ENCODE measurements at regions not wholly inside any gene's neighbourhood (a gene's known extent, or its start where the extent isn't known, plus 50 kb on each side); places are given as distances from the start of the nearest gene placed in this dataset.

- no peak for TF ChIP-seq CTCF (IDR thresholded peaks at IDR 0.05; ENCODE audit: extremely low read depth, low read depth, low read length)
- DNase-seq (ENCODE audit: insufficient read length, low spot score, missing footprints), result no peak
- no peaks in the 10 kb centered on the region for H3K4me1 ChIP-seq (ENCODE audit: insufficient read depth, low read length)
- H4K20me1 ChIP-seq (ENCODE audit: insufficient read depth, low read length), result no peaks in the 10 kb centered on the region
- no peaks in the 10 kb centered on the region for H3K36me3 ChIP-seq (ENCODE audit: insufficient read depth, low read length)
- no peak overlapping the region for H3K27ac ChIP-seq (ENCODE audit: low read depth, low read length)
- H3K4me2 ChIP-seq (ENCODE audit: insufficient read depth, low read length), result no peak overlapping the region
- H3K79me2 ChIP-seq (ENCODE audit: insufficient read depth, low read length), result no peaks in the 10 kb centered on the region
- no peaks in the 10 kb centered on the region for H3K9me3 ChIP-seq (ENCODE audit: low read depth, low read length)
- no peak overlapping the region for H2AFZ ChIP-seq (ENCODE audit: low read length)
- no peaks in the 10 kb centered on the region for H3K27me3 ChIP-seq (ENCODE audit: insufficient read depth, low read length)
- no peak overlapping the region for H3K4me3 ChIP-seq (ENCODE audit: insufficient read depth, low read length)
Measured at GRCh38 chr11:112776834-112777233, 184.4 kb upstream of the NCAM1 start.

GRCh38 chr11:112777283-112777751, 183.9 kb upstream of the NCAM1 start:
- no peak for TF ChIP-seq CTCF (IDR thresholded peaks at IDR 0.05; ENCODE audit: extremely low read depth, low read depth, low read length)
- H3K79me2 ChIP-seq (ENCODE audit: insufficient read depth, low read length), result no peaks in the 10 kb centered on the region
- H3K4me3 ChIP-seq (ENCODE audit: insufficient read depth, low read length), result no peak overlapping the region
- no peak overlapping the region for H2AFZ ChIP-seq (ENCODE audit: low read length)
- H4K20me1 ChIP-seq (ENCODE audit: insufficient read depth, low read length), result no peaks in the 10 kb centered on the region
- no peaks in the 10 kb centered on the region for H3K4me1 ChIP-seq (ENCODE audit: insufficient read depth, low read length)
- H3K27me3 ChIP-seq (ENCODE audit: insufficient read depth, low read length), result no peaks in the 10 kb centered on the region
- H3K36me3 ChIP-seq (ENCODE audit: insufficient read depth, low read length), result no peaks in the 10 kb centered on the region
- DNase-seq (ENCODE audit: insufficient read length, low spot score, missing footprints), result no peak
- no peak overlapping the region for H3K4me2 ChIP-seq (ENCODE audit: insufficient read depth, low read length)
- H3K27ac ChIP-seq (ENCODE audit: low read depth, low read length), result no peak overlapping the region
- no peaks in the 10 kb centered on the region for H3K9me3 ChIP-seq (ENCODE audit: low read depth, low read length)

- Histone ChIP-seq H2AFZ (ENCODE audit: low read length) (no peak overlapping the region), H3K9me3 (ENCODE audit: low read depth, low read length) (no peaks in the 10 kb centered on the region), H3K4me2 (ENCODE audit: insufficient read depth, low read length) (no peak overlapping the region), H3K4me3 (ENCODE audit: insufficient read depth, low read length) (no peak overlapping the region), H3K79me2 (ENCODE audit: insufficient read depth, low read length) (no peaks in the 10 kb centered on the region), H4K20me1 (ENCODE audit: insufficient read depth, low read length) (no peaks in the 10 kb centered on the region), H3K36me3 (ENCODE audit: insufficient read depth, low read length) (no peaks in the 10 kb centered on the region), H3K27me3 (ENCODE audit: insufficient read depth, low read length) (no peaks in the 10 kb centered on the region), H3K27ac (ENCODE audit: low read depth, low read length) (no peak overlapping the region), H3K4me1 (ENCODE audit: insufficient read depth, low read length) (no peaks in the 10 kb centered on the region)
- TF ChIP-seq CTCF (IDR thresholded peaks at IDR 0.05; ENCODE audit: extremely low read depth, low read depth, low read length), result no peak
- DNase-seq (ENCODE audit: insufficient read length, low spot score, missing footprints), result no peak
Measured at GRCh38 chr11:112778091-112778876, 182.9 kb upstream of the NCAM1 start.

GRCh38 chr11:112778877-112779266, 182.3 kb upstream of the NCAM1 start:
- no peaks in the 10 kb centered on the region for H3K36me3 ChIP-seq (ENCODE audit: insufficient read depth, low read length)
- H3K4me2 ChIP-seq (ENCODE audit: insufficient read depth, low read length), result no peak overlapping the region
- H4K20me1 ChIP-seq (ENCODE audit: insufficient read depth, low read length), result no peaks in the 10 kb centered on the region
- H3K4me3 ChIP-seq (ENCODE audit: insufficient read depth, low read length), result no peak overlapping the region
- no peaks in the 10 kb centered on the region for H3K79me2 ChIP-seq (ENCODE audit: insufficient read depth, low read length)
- H3K9me3 ChIP-seq (ENCODE audit: low read depth, low read length), result no peaks in the 10 kb centered on the region
- TF ChIP-seq CTCF (IDR thresholded peaks at IDR 0.05; ENCODE audit: extremely low read depth, low read depth, low read length), result no peak
- no peak overlapping the region for H2AFZ ChIP-seq (ENCODE audit: low read length)
- H3K27ac ChIP-seq (ENCODE audit: low read depth, low read length), result no peak overlapping the region
- H3K4me1 ChIP-seq (ENCODE audit: insufficient read depth, low read length), result no peaks in the 10 kb centered on the region
- DNase-seq (ENCODE audit: insufficient read length, low spot score, missing footprints), result no peak
- H3K27me3 ChIP-seq (ENCODE audit: insufficient read depth, low read length), result no peaks in the 10 kb centered on the region

Data from osteoblast (primary cell).